ENCODE measurements at regions not wholly inside any gene's neighbourhood (a gene's known extent, or its start where the extent isn't known, plus 50 kb on each side); places are given as distances from the start of the nearest gene placed in this dataset.

DNA sequence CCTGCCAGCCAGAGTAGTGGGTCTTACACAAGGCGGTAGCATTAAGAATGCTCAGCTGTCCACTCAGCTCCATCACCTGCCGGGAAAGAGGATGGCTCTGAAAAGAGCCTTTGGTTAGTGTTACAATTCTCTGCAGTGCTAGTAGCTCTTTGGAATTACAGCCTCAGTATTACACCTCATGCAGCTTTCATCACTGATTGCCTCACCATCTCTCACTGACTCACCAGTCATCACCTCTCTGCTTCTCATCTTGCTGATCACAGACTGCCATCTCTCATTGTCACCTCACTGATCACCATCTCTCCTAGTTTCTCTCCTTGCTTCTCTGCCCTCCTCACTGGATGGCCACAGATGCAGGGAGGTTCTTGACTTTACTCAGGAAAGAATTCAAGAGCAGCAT is 573.5 kb upstream of the SETBP1 start:
- DNase-seq (ENCODE audit: low read depth in 4 of 4, low spot score in 3 of 4) = no peak

DNA sequence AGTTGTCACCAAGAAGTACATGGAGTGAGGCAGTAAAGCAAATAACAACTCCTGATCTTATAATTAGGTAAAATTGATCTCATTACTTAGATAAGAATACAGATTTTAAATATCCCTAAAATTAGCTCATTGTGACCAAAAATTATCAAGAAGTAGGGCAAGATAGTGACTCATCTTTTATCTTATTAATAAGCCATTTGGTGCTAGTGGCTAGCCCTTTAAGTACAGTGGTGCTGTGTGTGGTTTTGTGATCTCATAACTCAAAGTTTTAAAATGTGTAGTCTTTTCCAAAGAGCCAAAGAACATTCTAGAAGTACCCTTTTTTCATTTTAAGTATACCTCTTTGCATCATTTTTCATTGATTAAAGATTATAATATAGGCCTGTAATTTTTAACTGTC is 569.4 kb upstream of the SETBP1 start:
- no peak for DNase-seq (ENCODE audit: low read depth in 4 of 4, low spot score in 3 of 4)

DNA sequence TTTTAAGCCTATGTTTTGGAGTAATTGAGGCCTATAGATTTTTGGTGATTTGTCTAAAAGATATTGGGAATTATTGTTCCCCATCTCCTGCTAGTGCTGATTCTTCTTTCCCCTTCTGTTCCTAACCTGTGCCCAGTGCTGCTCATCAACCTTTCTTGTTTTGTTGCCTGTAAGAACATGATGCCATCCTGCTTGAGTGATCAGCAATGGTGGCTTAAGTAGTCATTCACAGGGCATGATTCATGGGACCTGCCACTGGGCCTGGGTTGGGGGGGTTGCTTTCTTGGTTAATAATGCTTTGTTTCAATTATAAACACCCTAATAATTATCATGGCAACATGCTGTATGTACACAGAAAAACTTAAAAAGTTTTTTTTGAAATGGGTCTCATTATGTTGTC is 562.9 kb upstream of the SETBP1 start:
- DNase-seq (ENCODE audit: low read depth in 4 of 4, low spot score in 3 of 4) = no peak

DNA sequence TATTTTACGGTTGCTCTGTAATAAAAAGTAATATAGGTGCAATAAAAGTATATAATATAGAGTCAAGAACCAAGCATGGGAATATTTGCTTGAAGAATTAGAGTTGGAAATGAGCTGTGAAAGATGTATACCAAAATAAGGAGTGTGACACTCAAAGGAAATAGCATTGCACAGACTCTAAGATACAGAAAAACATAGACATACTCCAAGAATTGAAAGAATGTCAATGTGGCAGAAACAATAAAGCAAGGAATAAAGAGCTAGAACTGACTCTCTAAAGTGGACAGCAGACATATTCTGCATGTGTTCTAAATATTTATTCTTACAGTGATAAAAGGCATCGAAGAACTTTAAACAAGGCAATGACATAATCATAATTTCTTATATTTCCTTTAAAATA is 561.1 kb upstream of the SETBP1 start:
- no peak for DNase-seq (ENCODE audit: low read depth in 4 of 4, low spot score in 3 of 4)

DNA sequence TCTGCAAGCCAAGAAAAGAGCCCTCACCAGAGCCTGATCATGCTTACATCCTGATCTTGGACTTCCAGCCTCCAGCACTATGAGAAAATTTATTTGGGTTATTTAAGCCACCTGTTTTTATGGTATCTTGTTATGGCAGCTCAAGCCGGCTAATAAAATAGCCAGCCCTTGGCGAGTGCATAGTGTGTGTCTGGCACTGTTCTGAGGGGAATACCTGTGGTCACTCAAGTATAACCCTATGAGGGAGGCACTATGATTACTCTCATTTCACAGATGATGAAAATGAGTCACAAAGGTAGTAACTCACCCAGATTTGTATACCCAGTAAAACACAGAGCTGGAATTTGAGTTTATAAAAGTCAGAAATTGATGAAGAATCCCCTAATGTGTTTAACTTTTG is 556.9 kb upstream of the SETBP1 start:
- DNase-seq (ENCODE audit: low read depth in 4 of 4, low spot score in 3 of 4) = peak in 1 of 4 donors; percentile 7

DNA sequence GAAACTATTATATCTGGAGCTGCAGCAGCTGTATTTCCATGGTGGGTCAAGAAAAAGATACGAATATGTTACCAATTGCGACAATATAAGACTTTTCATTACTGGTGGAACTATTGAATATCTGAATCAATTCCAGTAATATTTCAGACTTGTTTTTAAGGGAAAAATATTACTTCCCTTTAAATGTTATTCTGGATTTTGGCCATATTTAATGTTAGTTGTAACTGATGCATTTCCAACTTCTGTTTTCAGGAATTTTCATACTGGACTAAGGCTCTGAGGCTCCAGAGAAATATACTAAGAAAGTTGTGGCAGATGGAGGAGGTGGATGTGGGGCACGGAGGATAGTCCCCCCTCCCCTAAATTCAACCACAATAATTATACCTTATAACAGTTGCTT is 555.2 kb upstream of the SETBP1 start:
- no peak for DNase-seq (ENCODE audit: low read depth in 4 of 4, low spot score in 3 of 4)

DNA sequence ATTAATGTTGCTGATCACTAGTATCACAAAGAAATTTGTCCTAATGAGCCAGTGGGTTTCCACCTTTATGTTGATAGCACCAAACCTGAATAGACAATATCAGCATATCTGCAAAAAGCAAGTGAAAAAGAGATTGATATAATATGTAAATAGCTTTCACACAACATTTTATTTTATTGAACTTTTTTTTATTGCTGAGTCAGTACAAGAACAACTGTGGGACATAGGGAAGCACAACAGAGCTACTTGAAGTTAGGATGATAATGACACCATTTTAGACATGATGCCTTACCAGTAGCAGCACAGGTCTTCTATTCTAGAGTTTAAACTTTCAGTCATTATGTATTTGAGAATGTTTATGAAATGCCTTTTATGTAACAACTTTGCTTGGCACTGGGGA is 554.1 kb upstream of the SETBP1 start:
- no peak for DNase-seq (ENCODE audit: low read depth in 4 of 4, low spot score in 3 of 4)

DNA sequence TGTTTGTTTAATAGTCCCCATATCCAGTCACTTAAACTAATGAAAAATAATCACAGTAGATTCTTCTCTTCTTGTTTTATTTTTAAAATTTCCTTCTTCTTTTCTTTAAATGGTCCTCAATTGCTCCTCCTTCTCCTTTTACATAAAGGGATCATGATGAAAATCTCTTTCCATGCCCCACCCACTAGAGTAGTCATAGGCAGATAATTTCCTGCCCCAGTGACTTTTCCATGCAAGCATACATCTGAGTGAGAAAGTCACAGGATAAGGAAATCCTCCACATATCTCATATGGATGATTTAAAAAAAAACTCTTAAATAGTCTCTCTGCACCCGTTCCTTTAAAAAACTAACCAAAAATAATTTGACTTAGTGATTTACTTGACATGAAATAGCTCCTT is 552.3 kb upstream of the SETBP1 start:
- DNase-seq (ENCODE audit: low read depth in 4 of 4, low spot score in 3 of 4) = no peak

DNA sequence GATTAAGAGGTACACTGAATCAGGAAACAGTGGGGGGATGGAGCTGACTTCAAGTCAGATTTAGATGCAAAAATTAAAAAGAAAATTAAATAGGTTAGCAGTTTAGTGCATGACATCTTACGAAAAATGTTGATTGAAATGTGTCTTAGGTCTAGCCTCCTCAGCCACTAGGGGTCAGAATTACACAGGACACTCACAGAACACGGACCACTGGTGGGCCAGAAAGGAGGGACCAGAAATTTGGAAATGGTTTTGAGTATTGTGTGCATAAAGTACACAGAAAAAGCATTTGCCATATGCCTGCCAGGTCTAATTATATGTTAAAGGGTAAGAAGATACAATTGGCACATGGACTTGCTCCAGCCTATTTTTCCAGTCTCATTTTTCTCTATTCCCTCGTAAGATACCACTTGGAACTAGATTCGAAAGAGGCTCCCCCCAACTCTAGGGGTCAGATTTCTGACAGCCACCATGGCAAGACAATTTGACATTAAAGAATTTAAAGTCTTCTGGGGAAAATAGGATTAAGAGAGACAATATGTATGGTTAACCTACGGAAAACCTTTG is 550.2 kb upstream of the SETBP1 start:
- DNase-seq (ENCODE audit: low read depth in 4 of 4, low spot score in 3 of 4) = peak in 2 of 4 donors; percentile 22 to 37

DNA sequence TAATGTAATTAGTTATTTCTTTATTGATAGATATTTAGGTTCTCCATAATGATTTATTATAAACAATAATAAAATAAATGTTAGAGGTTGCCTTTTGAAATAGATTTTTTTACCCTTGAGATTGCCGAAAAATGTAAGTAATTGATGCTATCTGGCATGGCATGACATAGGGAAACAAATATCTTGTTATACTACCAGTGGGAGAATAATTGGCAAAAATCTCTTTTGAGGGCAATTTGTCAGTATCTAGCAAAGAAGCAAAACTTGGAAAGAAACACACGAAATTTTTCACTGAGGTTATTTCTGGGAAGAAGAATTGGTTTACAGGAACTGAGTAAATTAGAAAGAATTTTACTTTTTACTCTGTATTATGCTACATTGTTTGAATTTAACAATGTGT is 547.2 kb upstream of the SETBP1 start:
- DNase-seq (ENCODE audit: low read depth in 4 of 4, low spot score in 3 of 4) = no peak

DNA sequence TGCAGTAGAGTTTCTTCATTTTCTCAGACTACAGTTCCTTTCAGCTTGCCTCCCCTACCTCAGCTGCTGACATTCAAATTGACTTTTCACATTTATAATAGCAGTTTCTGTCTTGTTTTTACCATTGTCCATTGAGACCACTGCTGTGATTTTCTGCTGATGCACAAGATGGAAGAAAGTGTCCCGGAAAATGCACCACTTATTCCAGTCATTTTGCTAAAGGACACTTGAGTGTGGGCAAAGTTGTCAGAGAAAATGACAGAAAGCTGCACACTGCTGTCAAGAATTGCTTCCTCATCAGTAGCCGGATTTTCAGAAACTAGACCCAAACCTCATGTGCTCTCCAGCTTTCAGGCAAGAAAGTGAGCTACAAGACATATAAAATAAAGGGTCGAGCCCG is 546.2 kb upstream of the SETBP1 start:
- DNase-seq (ENCODE audit: low read depth in 4 of 4, low spot score in 3 of 4) = no peak

DNA sequence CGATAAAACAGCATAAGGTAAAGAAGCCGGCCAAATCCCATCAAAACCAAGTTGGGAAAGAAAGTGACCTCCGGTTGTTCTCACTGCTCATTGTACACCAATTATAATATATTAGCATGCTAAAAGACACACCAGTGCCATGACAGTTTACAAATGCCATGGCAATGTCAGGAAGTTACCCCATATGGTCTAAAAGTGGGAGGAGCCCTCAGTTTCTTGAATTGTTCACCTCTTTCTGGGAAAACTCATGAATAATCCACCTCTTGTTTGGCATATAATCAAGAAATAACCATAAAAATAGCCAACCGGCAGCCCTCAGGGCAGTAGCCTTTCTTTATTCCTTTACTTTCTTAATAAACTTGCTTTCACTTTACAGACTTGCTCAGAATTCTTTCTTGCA is 544.9 kb upstream of the SETBP1 start:
- DNase-seq (ENCODE audit: low read depth in 4 of 4, low spot score in 3 of 4) = no peak

DNA sequence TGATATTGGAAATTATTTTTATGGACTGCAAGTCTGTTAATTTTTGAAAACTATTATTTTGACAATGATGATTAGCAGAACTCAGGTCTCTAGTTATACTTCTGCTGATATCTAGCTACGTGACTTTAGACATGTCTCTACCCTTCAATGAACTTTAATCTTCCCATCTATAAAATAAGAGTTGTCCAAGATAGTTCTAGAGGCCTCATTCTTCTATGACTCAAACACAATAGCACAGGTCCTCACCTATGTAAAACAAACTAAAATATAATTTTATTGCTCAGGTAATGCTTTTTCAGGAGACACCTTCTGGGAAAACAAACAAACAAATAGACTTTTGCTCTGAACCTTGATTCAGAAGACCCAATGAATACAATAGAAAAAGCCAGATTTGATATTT is 544.4 kb upstream of the SETBP1 start:
- DNase-seq (ENCODE audit: low read depth in 4 of 4, low spot score in 3 of 4) = no peak

DNA sequence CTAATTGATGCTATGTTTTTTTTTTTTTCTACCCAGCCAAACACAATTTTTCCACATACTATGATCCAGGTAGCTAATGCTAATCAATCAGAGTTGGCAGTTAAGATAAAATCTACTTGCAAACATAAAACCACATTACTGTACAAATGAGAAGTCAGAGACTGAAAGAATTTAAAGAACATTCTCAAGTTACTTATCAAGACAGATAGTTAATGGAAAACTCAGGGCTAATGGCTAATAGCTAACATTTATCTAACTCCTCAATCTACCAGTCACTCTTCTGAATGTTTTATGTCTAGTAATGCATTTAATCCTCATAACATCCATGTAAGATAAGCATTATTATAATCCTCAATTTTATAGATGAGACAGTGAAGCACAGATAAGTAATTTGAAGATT is 537.6 kb upstream of the SETBP1 start:
- DNase-seq (ENCODE audit: low read depth in 4 of 4, low spot score in 3 of 4) = no peak

DNA sequence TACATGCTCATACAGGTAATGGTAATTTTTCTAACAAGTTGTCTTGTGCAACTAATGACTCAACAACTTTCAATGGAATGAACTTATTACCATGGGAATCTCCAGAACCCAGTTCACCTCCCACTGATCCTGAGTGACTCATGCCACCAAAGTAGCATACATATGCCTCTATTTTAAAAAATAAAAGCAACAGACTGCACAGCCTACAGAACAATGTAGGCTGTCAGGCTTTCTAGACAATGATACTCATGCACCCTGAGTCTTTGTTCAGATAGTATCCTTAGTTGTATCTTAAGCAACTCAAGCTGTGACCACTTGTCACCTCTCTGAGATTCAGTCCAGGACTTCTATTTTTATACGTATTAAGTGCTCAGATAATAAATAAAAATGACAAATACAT is 531.0 kb upstream of the SETBP1 start:
- no peak for DNase-seq (ENCODE audit: low read depth in 4 of 4, low spot score in 3 of 4)

DNA sequence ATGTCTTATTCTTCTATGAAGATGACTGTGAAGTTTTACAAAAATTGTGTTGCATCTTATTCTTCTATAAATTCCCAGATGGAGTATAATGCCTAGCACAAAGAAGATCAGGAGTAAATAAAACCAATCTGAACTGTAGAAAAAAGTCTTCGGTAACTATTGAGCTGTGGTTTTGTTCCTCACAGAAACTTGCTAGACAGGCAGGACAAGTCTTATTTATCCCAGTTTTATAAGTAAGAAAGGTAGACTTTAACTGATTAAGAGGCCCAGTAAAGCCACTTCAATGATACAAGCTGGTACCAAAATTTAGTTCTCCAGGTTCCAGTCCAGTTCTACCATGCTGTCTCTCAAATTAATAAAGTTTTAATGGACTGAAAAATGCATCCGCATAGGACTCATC is 526.7 kb upstream of the SETBP1 start:
- DNase-seq (ENCODE audit: low read depth in 4 of 4, low spot score in 3 of 4) = no peak

DNA sequence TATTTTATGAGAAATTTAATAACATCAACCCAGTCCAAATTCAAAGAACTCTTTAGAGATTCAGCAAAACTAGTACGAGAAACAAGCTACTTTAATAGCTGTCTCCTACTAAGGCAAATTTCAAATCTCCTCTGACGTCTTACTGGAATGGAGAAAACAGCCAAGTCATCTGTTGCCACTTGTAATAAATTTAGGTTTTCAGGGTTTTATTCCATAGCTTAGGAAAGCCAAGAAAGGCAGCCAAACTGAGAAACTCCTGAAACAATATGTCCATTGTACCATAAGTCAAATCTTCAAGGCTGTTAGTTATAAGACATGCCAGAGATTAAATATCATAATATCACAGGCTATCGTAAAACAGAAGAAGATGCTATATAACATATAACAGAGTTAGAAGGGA is 524.6 kb upstream of the SETBP1 start:
- no peak for DNase-seq (ENCODE audit: low read depth in 4 of 4, low spot score in 3 of 4)

DNA sequence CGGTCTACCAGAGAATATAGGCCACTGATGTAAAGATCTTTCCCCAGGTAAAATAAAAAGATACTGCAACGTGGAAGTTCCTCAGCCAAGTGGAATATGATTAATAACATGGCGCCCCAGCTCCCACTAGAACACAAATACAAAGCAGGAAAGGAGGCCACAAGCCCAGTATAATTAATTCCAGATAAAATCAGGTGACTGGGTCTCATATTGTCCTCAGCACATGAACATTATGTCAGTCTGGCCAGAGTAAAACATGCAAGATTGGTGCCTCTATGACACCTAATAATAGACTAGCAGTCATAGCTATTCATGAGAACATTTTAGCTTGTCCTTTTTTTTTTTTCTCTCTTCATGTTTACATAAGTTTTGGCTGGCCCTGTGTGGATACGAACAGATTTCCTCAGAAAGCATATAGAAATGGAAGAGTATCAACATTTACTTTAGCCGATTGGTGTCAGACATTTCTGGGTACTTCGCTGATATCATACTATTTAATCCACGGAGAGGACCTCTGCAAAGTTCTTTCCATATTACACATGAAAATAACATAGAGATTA is 523.8 kb upstream of the SETBP1 start:
- no peak for DNase-seq (ENCODE audit: low read depth in 4 of 4, low spot score in 3 of 4)

DNA sequence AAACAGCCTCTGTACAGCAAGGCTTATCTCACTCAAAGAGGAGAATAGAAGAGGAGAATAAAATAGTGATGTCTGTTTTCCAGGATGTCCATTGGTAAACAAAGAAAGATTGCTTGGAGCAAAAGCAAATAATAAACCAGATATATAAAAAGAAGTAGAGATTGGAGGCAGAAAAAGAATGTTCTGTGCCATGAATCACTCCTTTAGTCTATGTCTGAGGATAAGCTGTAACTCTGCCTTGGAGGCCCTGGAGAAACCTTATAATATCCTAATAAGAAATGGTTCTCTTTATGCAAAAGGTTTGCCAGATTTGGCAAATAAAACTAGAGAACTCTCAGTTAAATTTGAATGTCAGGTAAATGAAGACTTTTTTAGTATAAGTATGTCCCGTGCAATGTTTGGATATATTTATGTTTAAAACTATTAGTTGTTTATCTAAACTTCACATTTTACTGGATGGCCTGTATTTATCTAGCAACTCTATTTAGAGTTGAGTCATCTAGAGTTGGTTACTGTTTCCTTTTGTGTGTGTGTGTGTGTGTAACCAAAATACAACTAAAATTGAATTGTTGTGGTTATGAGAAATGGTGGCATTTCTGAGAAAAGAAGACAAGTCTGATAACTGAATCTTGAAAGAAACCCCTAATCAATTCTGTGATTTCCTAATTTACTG is 510.3 kb upstream of the SETBP1 start:
- no peak for DNase-seq (ENCODE audit: low read depth in 4 of 4, low spot score in 3 of 4)

DNA sequence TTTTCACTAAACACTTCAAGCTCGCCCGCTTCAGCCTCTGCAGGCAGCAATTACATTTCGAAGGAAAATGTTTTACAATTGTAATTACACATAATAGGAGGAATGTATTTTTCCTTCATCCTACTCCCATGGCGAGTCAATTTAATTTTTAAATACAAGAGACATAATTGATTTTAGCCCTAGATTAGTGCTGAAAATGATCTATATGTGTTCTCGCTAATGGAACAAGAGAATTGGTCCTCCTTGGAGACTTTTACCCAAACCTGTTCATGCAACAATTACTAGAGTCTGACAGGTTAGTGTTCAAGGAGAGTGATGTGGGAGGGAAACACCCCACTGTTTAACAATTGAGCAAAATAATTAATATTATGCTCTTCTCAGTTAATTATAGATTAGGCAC is 509.4 kb upstream of the SETBP1 start:
- no peak for DNase-seq (ENCODE audit: low read depth in 4 of 4, low spot score in 3 of 4)

DNA sequence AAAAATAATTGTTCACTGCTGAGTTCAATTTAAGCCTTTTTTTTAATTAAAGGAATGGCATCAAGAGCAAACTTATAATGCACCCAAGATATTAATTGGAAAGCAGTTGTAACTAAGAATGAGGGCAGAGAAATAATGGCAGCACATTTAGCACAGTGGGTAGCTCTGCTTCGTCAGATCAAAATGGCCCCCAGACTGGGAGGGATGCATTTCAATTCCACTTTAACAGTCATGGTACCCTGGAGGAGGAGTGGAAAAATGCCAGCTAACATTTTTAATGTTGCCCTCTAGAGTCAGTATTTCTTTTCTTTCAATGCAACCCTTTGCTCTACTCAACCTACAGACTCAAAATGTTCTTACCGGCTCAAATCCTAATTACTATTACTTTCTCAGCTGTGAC is 504.8 kb upstream of the SETBP1 start:
- DNase-seq (ENCODE audit: low read depth in 4 of 4, low spot score in 3 of 4) = no peak

DNA sequence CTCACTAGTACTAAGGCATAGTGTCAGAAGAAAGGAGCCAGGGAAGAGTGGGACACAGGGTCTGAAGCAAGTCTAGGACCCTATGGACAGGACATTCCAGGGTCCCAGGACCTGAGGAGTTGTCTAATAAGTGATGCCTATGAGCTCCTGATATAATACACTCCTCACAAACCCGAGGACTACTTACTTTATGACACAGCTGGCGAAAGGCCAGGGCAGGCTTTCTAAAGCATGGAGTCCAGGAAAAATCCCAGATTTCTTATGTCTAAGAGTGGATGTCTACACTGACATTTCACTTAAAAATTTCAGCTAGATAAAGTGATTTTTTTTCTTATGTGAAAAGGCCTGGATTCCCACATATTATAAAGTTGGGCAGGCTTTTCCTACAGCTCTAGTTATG is 502.2 kb upstream of the SETBP1 start:
- DNase-seq (ENCODE audit: low read depth in 4 of 4, low spot score in 3 of 4) = no peak

DNA sequence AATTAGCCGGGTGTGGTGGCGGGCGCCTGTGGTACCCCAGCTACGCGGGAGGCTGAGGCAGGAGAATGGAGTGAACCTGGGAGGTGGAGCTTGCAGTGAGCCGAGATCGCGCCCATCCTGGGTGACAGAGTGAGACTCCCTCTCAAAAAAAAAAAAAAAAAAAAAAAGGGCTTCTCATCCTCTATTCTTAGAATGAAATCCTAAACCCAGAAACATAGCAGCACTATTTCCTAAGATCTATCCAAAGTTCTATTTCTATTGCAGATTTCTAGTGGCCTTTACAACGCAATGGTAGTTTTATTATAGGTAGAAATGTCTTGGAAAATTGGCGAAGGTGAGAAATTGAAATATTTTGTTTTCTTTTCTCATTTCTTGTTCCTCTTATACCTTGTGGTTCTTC is 501.0 kb upstream of the SETBP1 start:
- no peak for DNase-seq (ENCODE audit: low read depth in 4 of 4, low spot score in 3 of 4)

Measured in left renal pelvis (tissue), 4 donors.